ENCODE measurements at regions not wholly inside any gene's neighbourhood (a gene's known extent, or its start where the extent isn't known, plus 50 kb on each side); places are given as distances from the start of the nearest gene placed in this dataset.

- Mint-ChIP-seq H3K4me1 (ENCODE audit: low read depth, unreplicated experiment) (peaks cover 28% of the 10 kb centered on the region), H3K27me3 (ENCODE audit: unreplicated experiment) (peaks cover 12% of the 10 kb centered on the region), H3K27ac (ENCODE audit: unreplicated experiment) (peak overlapping the region; percentile 97), H3K4me3 (ENCODE audit: unreplicated experiment) (peak overlapping the region; percentile 34), H3K36me3 (ENCODE audit: unreplicated experiment) (peaks cover 5% of the 10 kb centered on the region), H3K9me3 (ENCODE audit: unreplicated experiment) (peaks cover 20% of the 10 kb centered on the region)
- TF ChIP-seq CTCF (IDR thresholded peaks at IDR 0.05; ENCODE audit: partially characterized antibody, unreplicated experiment): no peak
- no peak for DNase-seq
These were observed 132.6 kb downstream of the RPS24 start for GRCh38 chr10:78166261-78166660.

GRCh38 chr10:78169214-78169613 lies 135.6 kb downstream of the RPS24 start:
- peaks cover 12% of the 10 kb centered on the region for H3K27me3 Mint-ChIP-seq (ENCODE audit: unreplicated experiment)
- no peak for TF ChIP-seq CTCF (IDR thresholded peaks at IDR 0.05; ENCODE audit: partially characterized antibody, unreplicated experiment)
- H3K27ac Mint-ChIP-seq (ENCODE audit: unreplicated experiment): no peak overlapping the region
- H3K36me3 Mint-ChIP-seq (ENCODE audit: unreplicated experiment): peaks cover 5% of the 10 kb centered on the region
- H3K9me3 Mint-ChIP-seq (ENCODE audit: unreplicated experiment): peaks cover 12% of the 10 kb centered on the region
- DNase-seq: no peak
- H3K4me1 Mint-ChIP-seq (ENCODE audit: low read depth, unreplicated experiment): peaks cover 26% of the 10 kb centered on the region
- H3K4me3 Mint-ChIP-seq (ENCODE audit: unreplicated experiment): no peak overlapping the region

- peaks cover 6% of the 10 kb centered on the region for H3K9me3 Mint-ChIP-seq (ENCODE audit: unreplicated experiment)
- H3K36me3 Mint-ChIP-seq (ENCODE audit: unreplicated experiment): peaks cover 5% of the 10 kb centered on the region
- peaks cover 10% of the 10 kb centered on the region for H3K27me3 Mint-ChIP-seq (ENCODE audit: unreplicated experiment)
- H3K4me1 Mint-ChIP-seq (ENCODE audit: low read depth, unreplicated experiment): peaks cover 18% of the 10 kb centered on the region
- TF ChIP-seq CTCF (IDR thresholded peaks at IDR 0.05; ENCODE audit: partially characterized antibody, unreplicated experiment): no peak
- no peak for DNase-seq
- H3K27ac Mint-ChIP-seq (ENCODE audit: unreplicated experiment): no peak overlapping the region
- no peak overlapping the region for H3K4me3 Mint-ChIP-seq (ENCODE audit: unreplicated experiment)
These were observed 136.4 kb downstream of the RPS24 start for GRCh38 chr10:78170026-78170475.

- no peak overlapping the region for H3K27ac Mint-ChIP-seq (ENCODE audit: unreplicated experiment)
- no peak for TF ChIP-seq CTCF (IDR thresholded peaks at IDR 0.05; ENCODE audit: partially characterized antibody, unreplicated experiment)
- H3K4me1 Mint-ChIP-seq (ENCODE audit: low read depth, unreplicated experiment): peaks cover 4% of the 10 kb centered on the region
- no peaks in the 10 kb centered on the region for H3K9me3 Mint-ChIP-seq (ENCODE audit: unreplicated experiment)
- H3K27me3 Mint-ChIP-seq (ENCODE audit: unreplicated experiment): peaks cover 14% of the 10 kb centered on the region
- H3K4me3 Mint-ChIP-seq (ENCODE audit: unreplicated experiment): no peak overlapping the region
- DNase-seq: no peak
- H3K36me3 Mint-ChIP-seq (ENCODE audit: unreplicated experiment): peaks cover 5% of the 10 kb centered on the region
These were observed 138.2 kb downstream of the RPS24 start for GRCh38 chr10:78171633-78172400.

- Mint-ChIP-seq H3K4me1 (ENCODE audit: low read depth, unreplicated experiment) (peaks cover 3% of the 10 kb centered on the region), H3K9me3 (ENCODE audit: unreplicated experiment) (no peaks in the 10 kb centered on the region), H3K27me3 (ENCODE audit: unreplicated experiment) (peaks cover 14% of the 10 kb centered on the region), H3K27ac (ENCODE audit: unreplicated experiment) (no peak overlapping the region), H3K36me3 (ENCODE audit: unreplicated experiment) (peaks cover 5% of the 10 kb centered on the region), H3K4me3 (ENCODE audit: unreplicated experiment) (no peak overlapping the region)
- DNase-seq: no peak
- no peak for TF ChIP-seq CTCF (IDR thresholded peaks at IDR 0.05; ENCODE audit: partially characterized antibody, unreplicated experiment)
These were observed 139.8 kb downstream of the RPS24 start for GRCh38 chr10:78173360-78174015.
